ENCODE measurements at regions not wholly inside any gene's neighbourhood (a gene's known extent, or its start where the extent isn't known, plus 50 kb on each side); places are given as distances from the start of the nearest gene placed in this dataset.

- no TSS peak for BruUV-seq (replicated peaks)
- POLR2A ChIA-PET: no interaction called here
- H3K27me3 ChIP-seq (replicated peaks; ENCODE audit: control insufficient read depth, insufficient read depth, low read length): no peaks in the 10 kb centered on the region
- Mint-ChIP-seq H3K4me1 (ENCODE audit: low read depth, unreplicated experiment) (no peaks in the 10 kb centered on the region), H3K27ac (ENCODE audit: unreplicated experiment) (no peak overlapping the region), H3K27me3 (ENCODE audit: insufficient read depth, unreplicated experiment) (no peaks in the 10 kb centered on the region), H3K9me3 (ENCODE audit: unreplicated experiment) (no peaks in the 10 kb centered on the region), H3K4me3 (ENCODE audit: unreplicated experiment) (no peak overlapping the region), H3K36me3 (ENCODE audit: insufficient read depth, unreplicated experiment) (no peaks in the 10 kb centered on the region)
- no peak for DNase-seq
- intact Hi-C loops (cut with micrococcal nuclease; ENCODE audit: unreplicated experiment): no loop called here
- no peak for TF ChIP-seq CTCF (IDR thresholded peaks at IDR 0.05; ENCODE audit: insufficient read depth in 1 of 2, low read depth in 1 of 2, low read length in 1 of 2, severe bottlenecking in 1 of 2, unreplicated experiment in 1 of 2)
- CTCF ChIA-PET: no interaction called here
- no peaks in the 10 kb centered on the region for H3K4me1 ChIP-seq
- no peaks in the 10 kb centered on the region for H3K9me3 ChIP-seq
- H3K4me3 ChIP-seq (ENCODE audit: low read depth, low read length): no peak overlapping the region
- H3K36me3 ChIP-seq (ENCODE audit: control insufficient read depth, insufficient read depth, low read length): no peaks in the 10 kb centered on the region
These were observed 303.9 kb downstream of the ASMT start for GRCh38 chrX:1918780-1919179.

DNA sequence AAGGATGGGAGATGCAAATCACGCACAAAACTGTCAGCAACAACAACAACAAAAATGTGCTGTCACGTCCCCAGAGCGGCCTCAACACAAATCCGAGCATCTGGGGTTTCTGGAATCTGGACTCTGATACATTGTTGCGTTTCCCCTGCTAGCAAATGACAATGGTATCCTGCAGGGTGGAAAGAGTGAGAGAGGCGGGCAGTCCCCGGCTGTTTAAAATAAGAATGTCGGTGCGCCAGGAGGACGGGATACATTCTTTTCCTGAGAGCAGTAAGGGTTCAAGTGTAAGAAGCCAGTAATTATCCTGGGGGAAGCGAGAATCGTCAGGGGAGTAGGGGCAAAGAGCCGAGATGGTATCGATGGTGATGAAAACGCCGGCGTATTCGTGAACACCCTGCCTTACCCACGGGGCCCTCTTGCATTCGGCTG is 310.2 kb downstream of the ASMT start:
- Histone ChIP-seq H3K36me3 (ENCODE audit: control insufficient read depth, insufficient read depth, low read length) (no peaks in the 10 kb centered on the region), H3K9me3 (no peaks in the 10 kb centered on the region), H3K4me1 (no peaks in the 10 kb centered on the region), H3K4me3 (ENCODE audit: low read depth, low read length) (no peak overlapping the region), H3K27me3 (replicated peaks; ENCODE audit: control insufficient read depth, insufficient read depth, low read length) (no peaks in the 10 kb centered on the region)
- no peak for TF ChIP-seq CTCF (IDR thresholded peaks at IDR 0.05; ENCODE audit: insufficient read depth in 1 of 2, low read depth in 1 of 2, low read length in 1 of 2, severe bottlenecking in 1 of 2, unreplicated experiment in 1 of 2)
- H3K4me3 Mint-ChIP-seq (ENCODE audit: unreplicated experiment): peak overlapping the region; percentile 39
- ChIA-PET POLR2A (no interaction called here), CTCF (no interaction called here)
- BruUV-seq (replicated peaks): no TSS peak
- intact Hi-C loops (cut with micrococcal nuclease; ENCODE audit: unreplicated experiment): no loop called here
- no peak overlapping the region for H3K27ac Mint-ChIP-seq (ENCODE audit: unreplicated experiment)
- no peak for DNase-seq
- H3K27me3 Mint-ChIP-seq (ENCODE audit: insufficient read depth, unreplicated experiment): no peaks in the 10 kb centered on the region
- H3K4me1 Mint-ChIP-seq (ENCODE audit: low read depth, unreplicated experiment): peaks cover 6% of the 10 kb centered on the region
- H3K9me3 Mint-ChIP-seq (ENCODE audit: unreplicated experiment): no peaks in the 10 kb centered on the region
- no peaks in the 10 kb centered on the region for H3K36me3 Mint-ChIP-seq (ENCODE audit: insufficient read depth, unreplicated experiment)

DNA sequence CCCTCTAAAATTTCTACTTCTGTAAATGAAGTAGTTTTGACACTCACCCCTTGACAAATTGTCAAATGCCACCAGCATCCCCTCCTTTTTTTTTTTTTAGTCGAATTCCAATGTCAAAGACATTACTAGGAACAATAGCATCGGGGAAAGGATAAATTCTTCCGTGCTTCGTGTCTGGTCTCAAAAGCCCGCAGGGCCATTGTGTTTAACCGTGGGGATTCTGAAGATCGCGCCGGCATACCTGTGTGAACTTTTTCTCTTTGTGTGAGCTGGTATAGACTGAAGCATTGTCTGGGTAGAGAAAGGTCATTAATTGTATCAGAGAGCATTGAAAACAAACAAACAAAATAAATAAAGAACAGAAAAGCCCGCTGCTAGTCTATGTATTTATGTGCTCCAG is 313.9 kb downstream of the ASMT start:
- Histone ChIP-seq H3K36me3 (ENCODE audit: control insufficient read depth, insufficient read depth, low read length) (no peaks in the 10 kb centered on the region), H3K4me1 (no peaks in the 10 kb centered on the region), H3K27me3 (replicated peaks; ENCODE audit: control insufficient read depth, insufficient read depth, low read length) (no peaks in the 10 kb centered on the region), H3K4me3 (ENCODE audit: low read depth, low read length) (no peak overlapping the region), H3K9me3 (no peaks in the 10 kb centered on the region)
- no peaks in the 10 kb centered on the region for H3K27me3 Mint-ChIP-seq (ENCODE audit: insufficient read depth, unreplicated experiment)
- no peak for TF ChIP-seq CTCF (IDR thresholded peaks at IDR 0.05; ENCODE audit: insufficient read depth in 1 of 2, low read depth in 1 of 2, low read length in 1 of 2, severe bottlenecking in 1 of 2, unreplicated experiment in 1 of 2)
- H3K4me3 Mint-ChIP-seq (ENCODE audit: unreplicated experiment): no peak overlapping the region
- intact Hi-C loops (cut with micrococcal nuclease; ENCODE audit: unreplicated experiment): no loop called here
- no peak overlapping the region for H3K27ac Mint-ChIP-seq (ENCODE audit: unreplicated experiment)
- DNase-seq: no peak
- ChIA-PET CTCF (no interaction called here), POLR2A (no interaction called here)
- no peaks in the 10 kb centered on the region for H3K36me3 Mint-ChIP-seq (ENCODE audit: insufficient read depth, unreplicated experiment)
- no peaks in the 10 kb centered on the region for H3K9me3 Mint-ChIP-seq (ENCODE audit: unreplicated experiment)
- BruUV-seq (replicated peaks): no TSS peak
- H3K4me1 Mint-ChIP-seq (ENCODE audit: low read depth, unreplicated experiment): peaks cover 6% of the 10 kb centered on the region

Measured in Caco-2 (cell line).